ENCODE measurements at regions not wholly inside any gene's neighbourhood (a gene's known extent, or its start where the extent isn't known, plus 50 kb on each side); places are given as distances from the start of the nearest gene placed in this dataset.

GRCh38 chr12:124379379-124379937 lies 84.6 kb downstream of the RFLNA start:
- TF ChIP-seq, protein P1, sequence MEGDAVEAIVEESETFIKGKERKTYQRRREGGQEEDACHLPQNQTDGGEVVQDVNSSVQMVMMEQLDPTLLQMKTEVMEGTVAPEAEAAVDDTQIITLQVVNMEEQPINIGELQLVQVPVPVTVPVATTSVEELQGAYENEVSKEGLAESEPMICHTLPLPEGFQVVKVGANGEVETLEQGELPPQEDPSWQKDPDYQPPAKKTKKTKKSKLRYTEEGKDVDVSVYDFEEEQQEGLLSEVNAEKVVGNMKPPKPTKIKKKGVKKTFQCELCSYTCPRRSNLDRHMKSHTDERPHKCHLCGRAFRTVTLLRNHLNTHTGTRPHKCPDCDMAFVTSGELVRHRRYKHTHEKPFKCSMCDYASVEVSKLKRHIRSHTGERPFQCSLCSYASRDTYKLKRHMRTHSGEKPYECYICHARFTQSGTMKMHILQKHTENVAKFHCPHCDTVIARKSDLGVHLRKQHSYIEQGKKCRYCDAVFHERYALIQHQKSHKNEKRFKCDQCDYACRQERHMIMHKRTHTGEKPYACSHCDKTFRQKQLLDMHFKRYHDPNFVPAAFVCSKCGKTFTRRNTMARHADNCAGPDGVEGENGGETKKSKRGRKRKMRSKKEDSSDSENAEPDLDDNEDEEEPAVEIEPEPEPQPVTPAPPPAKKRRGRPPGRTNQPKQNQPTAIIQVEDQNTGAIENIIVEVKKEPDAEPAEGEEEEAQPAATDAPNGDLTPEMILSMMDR (IDR thresholded peaks at IDR 0.05; ENCODE audit: insufficient read depth, low read length): no peak
- no peak overlapping the region for H3K4me3 ChIP-seq (ENCODE audit: low read depth, low read length)

GRCh38 chr12:124378926-124379325 lies 84.0 kb downstream of the RFLNA start:
- no peak for DNase-seq (ENCODE audit: low read depth)
- no peak overlapping the region for H3K4me3 ChIP-seq (ENCODE audit: low read depth, low read length)
- TF ChIP-seq, protein P1 (IDR thresholded peaks at IDR 0.05; ENCODE audit: insufficient read depth, low read length): no peak

More at GRCh38 chr12:124379379-124379937, 84.6 kb downstream of the RFLNA start:
- DNase-seq (ENCODE audit: low read depth): no peak

- DNase-seq (ENCODE audit: low read depth): no peak
- no peak overlapping the region for H3K4me3 ChIP-seq (ENCODE audit: low read depth, low read length)
- TF ChIP-seq, protein P1 (IDR thresholded peaks at IDR 0.05; ENCODE audit: insufficient read depth, low read length): no peak
Observed at GRCh38 chr12:124377981-124378509, 83.2 kb downstream of the RFLNA start.

GRCh38 chr12:124376435-124376834 lies 81.5 kb downstream of the RFLNA start:
- no peak for DNase-seq (ENCODE audit: low read depth)
- no peak overlapping the region for H3K4me3 ChIP-seq (ENCODE audit: low read depth, low read length)
- TF ChIP-seq, protein P1 (IDR thresholded peaks at IDR 0.05; ENCODE audit: insufficient read depth, low read length): no peak

GRCh38 chr12:124375789-124376175 lies 80.9 kb downstream of the RFLNA start:
- TF ChIP-seq, protein P1 (IDR thresholded peaks at IDR 0.05; ENCODE audit: insufficient read depth, low read length): no peak
- H3K4me3 ChIP-seq (ENCODE audit: low read depth, low read length): no peak overlapping the region
- DNase-seq (ENCODE audit: low read depth): no peak

GRCh38 chr12:124375141-124375788 lies 80.4 kb downstream of the RFLNA start:
- H3K4me3 ChIP-seq (ENCODE audit: low read depth, low read length): no peak overlapping the region
- DNase-seq (ENCODE audit: low read depth): no peak
- TF ChIP-seq, protein P1 (IDR thresholded peaks at IDR 0.05; ENCODE audit: insufficient read depth, low read length): no peak
